WI38 (cell line): ENCODE measurements at regions not wholly inside any gene's neighbourhood (a gene's known extent, or its start where the extent isn't known, plus 50 kb on each side); places are given as distances from the start of the nearest gene placed in this dataset.
"Not testable (repeated sequence)": the region's sequence is repeated elsewhere in the genome, so short reads cannot be mapped to it uniquely, and the experiment has no call there.

ENCODE experiments used
- H3K4me3 ChIP-seq: 2 replicates; pipeline ENCODE4 v1.5.1; 2011; ENCODE audit warnings: low read depth, mild to moderate bottlenecking, control low read depth, low read length
- CTCF ChIP-seq: IDR thresholded peaks from 2 replicates; pipeline ENCODE4 v1.5.1; 2012; ENCODE audit warnings: low read depth, mild to moderate bottlenecking, control low read depth, low read length

GRCh38 chr16:13324851-13325250 is 423.5 kb downstream of the SHISA9 start:
- no peak overlapping the region for H3K4me3 ChIP-seq
- no peak for TF ChIP-seq CTCF

GRCh38 chr16:13325396-13325795 is 424.0 kb downstream of the SHISA9 start:
- no peak for TF ChIP-seq CTCF
- H3K4me3 ChIP-seq = no peak overlapping the region

- no peak for TF ChIP-seq CTCF
- H3K4me3 ChIP-seq = no peak overlapping the region
Observed at GRCh38 chr16:13331918-13332317, 430.5 kb downstream of the SHISA9 start.

GRCh38 chr16:13332713-13333255 is 431.4 kb downstream of the SHISA9 start:
- H3K4me3 ChIP-seq = no peak overlapping the region
- no peak for TF ChIP-seq CTCF

- TF ChIP-seq CTCF = no peak
- no peak overlapping the region for H3K4me3 ChIP-seq
Observed at GRCh38 chr16:13333336-13333735, 431.9 kb downstream of the SHISA9 start.

- H3K4me3 ChIP-seq = no peak overlapping the region
- no peak for TF ChIP-seq CTCF
Observed at GRCh38 chr16:13335879-13336278, 434.5 kb downstream of the SHISA9 start.

- H3K4me3 ChIP-seq = no peak overlapping the region
- no peak for TF ChIP-seq CTCF
Observed at GRCh38 chr16:13336335-13336734, 434.9 kb downstream of the SHISA9 start.

GRCh38 chr16:13336907-13337881 is 435.8 kb downstream of the SHISA9 start:
- H3K4me3 ChIP-seq = not testable (repeated sequence)
